Keratinocyte (primary cell): ENCODE measurements at regions not wholly inside any gene's neighbourhood (a gene's known extent, or its start where the extent isn't known, plus 50 kb on each side); places are given as distances from the start of the nearest gene placed in this dataset.

Experiments used
- CTCF ChIP-seq, 3 experiments: IDR thresholded peaks in 1 of 3; conservative IDR thresholded peaks in 1 of 3; optimal IDR thresholded peaks in 1 of 3; 2 replicates in 2 of 3; 3 replicates in 1 of 3; pipeline versions ENCODE3 to v1.5.1; 2011; ENCODE audit warnings: low read length in 3 of 3, mild to moderate bottlenecking in 3 of 3, moderate library complexity in 2 of 3, control low read depth in 1 of 3, inconsistent platforms in 1 of 3; ENCODE audit not compliant: insufficient read depth in 2 of 3; ENCODE audit errors: extremely low read depth in 1 of 3
- EZH2 ChIP-seq: IDR thresholded peaks from one replicate; pipeline ENCODE4 v1.6.1; 2012; ENCODE audit warnings: inconsistent platforms, mild to moderate bottlenecking, low read length, moderate library complexity

GRCh38 chr12:72089678-72090077, 151.0 kb downstream of the TPH2 start:
- TF ChIP-seq CTCF (optimal IDR thresholded peaks at IDR 0.05 in 1 of 3, IDR thresholded peaks at IDR 0.05 in 1 of 3, conservative IDR thresholded peaks at IDR 0.05 in 1 of 3; ENCODE audit: extremely low read depth in 1 of 3, insufficient read depth in 2 of 3, low read length in 3 of 3) (no peak), EZH2 (no peak)
